ENCODE measurements at regions not wholly inside any gene's neighbourhood (a gene's known extent, or its start where the extent isn't known, plus 50 kb on each side); places are given as distances from the start of the nearest gene placed in this dataset.
"Not testable (repeated sequence)": the region's sequence is repeated elsewhere in the genome, so short reads cannot be mapped to it uniquely, and the experiment has no call there.

DNA sequence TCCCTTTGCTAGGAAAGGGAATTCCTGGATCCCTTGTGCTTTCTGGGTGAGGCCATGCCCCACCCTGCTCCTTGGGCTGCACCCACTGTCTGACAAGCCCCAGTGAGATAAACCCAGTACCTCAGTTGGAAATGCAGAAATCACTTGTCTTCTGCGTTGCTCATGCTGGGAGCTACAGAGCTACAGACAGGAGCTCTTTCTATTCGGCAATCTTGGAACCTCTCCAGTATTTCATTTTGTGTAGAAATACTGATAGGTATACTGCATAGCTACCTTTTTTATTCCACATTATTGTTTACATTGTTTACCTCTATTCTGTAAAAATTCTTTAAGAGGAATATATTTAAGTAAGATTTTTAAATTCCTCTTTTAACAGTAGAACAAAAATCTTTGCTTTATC lies 302.5 kb upstream of the SLITRK5 start:
- ATAC-seq = no peak

DNA sequence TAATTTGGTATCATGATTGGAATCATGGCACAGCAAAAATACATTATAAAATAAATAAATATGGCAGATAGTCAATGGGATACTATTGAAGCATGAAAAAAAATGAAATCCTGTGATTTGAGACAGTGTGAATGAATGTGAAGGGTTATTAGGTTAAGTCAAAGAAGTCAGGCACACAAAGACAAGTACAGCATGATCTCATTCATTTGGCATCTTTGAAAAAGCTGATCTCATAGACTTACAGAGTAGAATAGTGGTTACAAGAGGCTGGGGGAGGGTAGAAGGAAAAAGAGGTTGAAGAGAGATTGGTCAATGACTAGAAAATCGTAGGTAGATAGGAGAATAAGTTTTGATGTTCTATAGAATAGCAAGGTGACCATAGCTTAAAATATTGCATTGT lies 295.1 kb upstream of the SLITRK5 start:
- ATAC-seq = no peak

DNA sequence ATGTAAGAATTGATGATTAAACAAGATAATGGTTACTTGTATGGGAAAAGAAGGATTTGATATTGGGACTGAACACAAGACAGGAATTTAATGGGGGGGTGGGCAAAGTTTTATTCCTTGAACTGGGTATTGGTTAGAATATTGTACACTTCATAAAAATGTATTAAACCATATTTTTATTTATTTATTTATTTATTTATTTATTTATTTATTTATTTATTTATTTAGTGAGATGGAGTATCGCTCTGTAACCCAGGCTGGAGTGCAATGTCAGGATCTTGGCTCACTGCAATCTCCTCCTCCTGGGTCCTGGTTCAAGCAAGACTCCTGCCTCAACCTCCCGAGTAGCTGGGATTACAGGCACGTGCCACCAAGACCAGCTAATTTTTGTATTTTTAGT lies 287.1 kb upstream of the SLITRK5 start:
- no peak for ATAC-seq

GRCh38 chr13:87393358-87393757 lies 277.8 kb upstream of the SLITRK5 start:
- no peak for ATAC-seq

DNA sequence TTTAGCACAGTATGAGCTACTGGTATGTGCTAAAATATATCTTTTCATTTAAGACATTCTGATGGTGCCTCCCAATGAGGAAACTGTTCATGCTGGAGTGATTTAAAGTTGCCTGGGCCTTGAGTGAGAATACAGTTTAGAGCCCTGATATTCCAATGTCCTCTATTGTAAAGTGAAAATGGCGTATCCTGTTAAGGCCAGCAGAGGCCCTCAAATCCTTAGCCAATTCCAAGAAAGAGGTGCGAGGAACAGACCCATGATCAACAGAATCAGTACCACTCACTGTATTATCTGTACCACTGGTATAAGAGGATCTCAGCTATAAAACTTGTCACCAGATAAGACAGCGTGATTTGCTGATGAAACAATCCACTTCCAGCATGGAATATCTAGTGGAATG lies 273.1 kb upstream of the SLITRK5 start:
- ATAC-seq = no peak

GRCh38 chr13:87403748-87404432 lies 267.3 kb upstream of the SLITRK5 start:
- no peak for ATAC-seq

GRCh38 chr13:87426742-87427141 lies 244.4 kb upstream of the SLITRK5 start:
- ATAC-seq = no peak

DNA sequence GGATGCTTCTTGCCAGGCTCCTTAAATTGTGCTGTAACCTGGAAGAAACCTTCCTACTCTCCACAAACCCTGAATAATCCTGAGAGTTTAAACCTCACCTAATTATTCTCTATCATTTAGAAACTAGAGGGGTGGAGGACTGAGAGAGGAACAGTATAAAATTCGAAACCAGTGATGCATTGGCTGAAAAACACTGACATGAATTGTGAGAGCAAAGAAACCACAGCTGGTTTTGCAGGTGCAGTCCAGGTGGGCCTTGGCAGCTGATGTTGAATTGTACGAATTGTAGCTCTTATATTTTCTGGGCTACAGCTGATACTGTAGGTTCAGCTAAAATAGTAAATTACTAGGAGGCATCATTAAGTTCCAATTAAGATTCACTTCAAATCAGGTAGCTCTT lies 227.0 kb upstream of the SLITRK5 start:
- ATAC-seq = no peak

DNA sequence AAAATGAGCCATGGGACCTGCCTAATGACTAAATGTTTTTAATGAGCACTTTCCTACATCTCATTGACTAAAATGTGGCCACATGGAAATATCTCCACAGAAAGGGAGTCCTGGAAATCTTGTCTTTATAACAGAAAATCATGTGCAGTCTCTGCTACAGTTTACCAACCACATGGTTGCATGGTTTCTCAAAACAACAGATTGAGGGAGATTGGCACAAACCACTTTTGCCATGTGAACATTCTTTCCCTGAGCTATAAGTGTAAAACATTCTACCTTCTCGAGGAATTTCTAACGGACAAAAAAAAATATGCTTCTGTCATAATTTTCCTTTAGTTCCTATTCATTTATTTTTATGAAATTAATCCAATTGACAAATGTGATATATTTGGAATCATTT lies 218.9 kb upstream of the SLITRK5 start:
- no peak for ATAC-seq

GRCh38 chr13:87453244-87453643 lies 217.9 kb upstream of the SLITRK5 start:
- ATAC-seq = no peak

DNA sequence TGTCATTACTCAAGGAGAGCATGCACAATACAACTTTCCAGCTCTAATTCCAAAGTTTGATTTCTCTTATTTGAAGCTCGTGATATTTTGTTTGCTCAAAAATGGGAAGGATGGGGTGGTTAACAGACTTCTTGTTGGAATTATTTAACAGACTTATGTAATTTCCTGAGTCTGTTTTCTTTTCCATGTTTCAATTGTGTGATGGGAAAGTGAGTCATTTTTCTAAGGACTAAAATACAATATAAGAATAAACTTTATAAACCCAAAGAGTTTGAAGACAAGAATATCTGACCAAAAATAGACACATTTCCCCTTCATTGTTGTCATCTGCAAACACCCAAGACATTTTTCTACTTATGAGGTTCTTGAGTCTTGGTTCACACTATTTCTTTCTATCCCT lies 211.8 kb upstream of the SLITRK5 start:
- no peak for ATAC-seq

DNA sequence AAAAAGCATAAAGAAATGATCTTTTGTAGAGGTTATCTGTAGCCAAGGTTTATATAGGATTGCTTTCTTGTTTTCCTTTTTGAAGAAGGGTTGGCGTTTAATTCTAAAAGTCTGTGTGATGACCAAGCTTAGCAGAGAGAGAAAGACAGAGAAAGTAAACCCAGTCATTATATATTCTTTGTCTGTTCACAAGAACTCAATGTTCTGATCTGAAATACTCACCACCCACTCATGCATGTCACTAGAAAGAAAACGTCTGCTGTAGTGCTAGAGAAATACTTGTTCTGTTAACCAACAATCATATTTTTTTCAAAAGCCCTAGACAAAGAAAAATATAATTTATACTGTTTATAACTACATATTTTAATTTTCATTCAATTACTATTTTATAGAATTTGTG lies 173.7 kb upstream of the SLITRK5 start:
- no peak for ATAC-seq

GRCh38 chr13:87498681-87499080 lies 172.5 kb upstream of the SLITRK5 start:
- ATAC-seq = no peak

DNA sequence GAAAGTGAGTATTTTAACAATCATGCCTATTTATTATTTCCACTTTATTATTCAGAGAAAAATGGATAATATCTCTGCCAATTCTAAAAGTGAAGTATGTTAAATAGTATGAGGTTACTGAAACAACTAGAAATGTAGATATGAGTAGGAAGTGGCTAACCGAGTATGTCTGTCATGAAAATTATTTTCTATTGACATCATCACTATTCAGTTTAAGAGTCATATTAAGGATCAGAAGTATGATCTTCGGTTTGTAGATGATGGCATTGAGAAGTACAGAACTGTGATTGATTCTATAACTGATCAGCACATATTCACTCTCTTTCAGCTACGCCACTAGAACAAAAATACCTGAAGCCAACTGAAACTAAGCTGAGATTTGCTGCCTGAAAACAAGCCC lies 146.4 kb upstream of the SLITRK5 start:
- ATAC-seq = no peak

DNA sequence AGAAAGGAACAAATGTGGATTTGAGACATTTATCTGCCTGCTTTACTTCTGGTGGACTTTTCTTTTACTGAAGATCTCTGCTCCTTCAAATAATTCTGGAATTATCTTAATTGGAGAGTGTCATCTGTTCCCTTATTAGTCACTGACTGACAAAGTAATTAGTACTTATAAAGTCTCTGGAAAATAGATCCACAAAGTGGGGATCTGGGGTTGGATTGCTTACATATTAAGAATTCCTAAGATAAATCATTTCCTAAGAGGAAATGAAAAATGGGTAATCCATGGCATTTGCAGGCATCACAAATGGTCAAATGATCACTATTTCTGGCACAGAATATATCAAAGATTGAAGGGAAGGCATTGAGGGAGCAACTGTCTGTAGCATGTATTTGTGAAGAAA lies 137.4 kb upstream of the SLITRK5 start:
- ATAC-seq = no peak

- no peak for ATAC-seq
Observed at GRCh38 chr13:87535911-87536310, 135.3 kb upstream of the SLITRK5 start.

DNA sequence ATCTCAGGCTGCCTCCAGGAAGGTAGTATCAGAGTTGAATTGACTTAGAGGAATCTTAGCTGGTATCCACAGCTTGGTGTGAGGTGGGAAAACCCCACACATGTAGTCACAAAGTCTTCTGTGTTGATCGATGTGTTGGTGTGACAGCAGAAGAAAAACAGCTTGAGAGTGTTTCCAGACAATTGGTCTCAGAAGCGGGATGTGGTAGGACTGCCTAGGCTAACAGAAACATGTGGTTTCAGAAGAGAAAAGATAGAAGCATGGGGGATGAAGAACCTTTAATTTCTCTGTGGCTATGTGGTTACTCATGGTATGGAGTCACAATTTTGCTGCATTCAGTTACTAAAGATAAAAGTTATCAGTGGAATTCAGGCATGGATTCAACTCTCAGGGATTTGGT lies 134.7 kb upstream of the SLITRK5 start:
- ATAC-seq = no peak

GRCh38 chr13:87536899-87537298 lies 134.3 kb upstream of the SLITRK5 start:
- ATAC-seq = no peak

DNA sequence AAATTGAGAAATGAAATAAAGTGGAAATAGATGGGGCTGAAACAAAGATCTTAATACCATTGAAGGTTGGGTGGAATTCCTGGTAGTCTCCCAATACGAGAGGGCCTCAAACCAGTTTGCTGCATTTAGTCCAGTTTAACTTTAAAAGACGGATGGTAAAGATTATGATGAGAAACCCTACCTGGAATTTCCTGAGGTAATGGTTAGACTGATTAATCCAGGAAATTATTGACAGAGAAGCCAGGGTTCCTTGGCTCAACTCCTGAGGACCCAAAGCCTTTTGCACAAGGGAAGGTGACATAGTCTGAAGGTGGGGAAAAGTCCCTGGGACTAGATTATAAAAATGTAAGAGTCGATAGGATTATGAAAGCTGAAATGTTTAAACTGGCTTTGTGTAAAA lies 133.2 kb upstream of the SLITRK5 start:
- no peak for ATAC-seq

GRCh38 chr13:87538366-87539052 lies 132.7 kb upstream of the SLITRK5 start:
- no peak for ATAC-seq

- no peak for ATAC-seq
Observed at GRCh38 chr13:87553142-87553541, 118.0 kb upstream of the SLITRK5 start.

DNA sequence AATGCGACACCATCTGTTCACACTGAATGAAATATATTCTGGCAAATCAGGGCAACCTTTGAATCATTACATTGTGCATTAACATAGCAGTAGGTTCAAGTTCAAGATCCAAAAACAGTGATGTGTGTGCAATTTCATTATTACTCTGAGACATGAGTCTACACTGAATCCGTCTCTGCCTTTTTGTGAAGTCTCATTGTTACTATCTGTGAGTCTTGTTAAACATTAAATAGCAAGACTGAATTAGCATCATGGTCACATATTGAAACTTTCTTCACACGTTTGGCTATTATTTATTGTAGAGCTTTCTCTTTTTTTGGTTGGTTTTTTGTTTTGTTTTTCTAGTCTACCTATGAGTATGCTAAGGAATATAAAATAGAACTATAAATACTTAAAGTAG lies 117.1 kb upstream of the SLITRK5 start:
- no peak for ATAC-seq

DNA sequence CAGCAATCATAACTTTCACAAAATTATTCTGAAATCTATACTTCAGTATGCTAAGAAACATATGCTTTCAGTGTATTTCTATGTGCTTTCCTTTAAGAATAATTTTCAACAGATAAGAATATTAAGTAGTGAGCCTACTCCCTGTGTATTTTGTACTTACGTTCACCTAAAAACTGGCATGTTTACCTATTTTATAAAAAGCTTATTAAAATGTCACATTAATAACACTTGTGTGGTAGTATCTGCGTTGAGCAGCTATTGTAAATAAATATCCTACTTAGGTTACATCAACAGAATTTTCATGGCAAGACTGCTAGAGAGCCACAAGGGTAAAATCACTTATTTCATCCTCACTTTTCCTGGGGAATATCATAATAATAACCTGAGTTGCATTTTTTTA lies 113.4 kb upstream of the SLITRK5 start:
- ATAC-seq = no peak

GRCh38 chr13:87561580-87561979 lies 109.6 kb upstream of the SLITRK5 start:
- ATAC-seq = not testable (repeated sequence)

DNA sequence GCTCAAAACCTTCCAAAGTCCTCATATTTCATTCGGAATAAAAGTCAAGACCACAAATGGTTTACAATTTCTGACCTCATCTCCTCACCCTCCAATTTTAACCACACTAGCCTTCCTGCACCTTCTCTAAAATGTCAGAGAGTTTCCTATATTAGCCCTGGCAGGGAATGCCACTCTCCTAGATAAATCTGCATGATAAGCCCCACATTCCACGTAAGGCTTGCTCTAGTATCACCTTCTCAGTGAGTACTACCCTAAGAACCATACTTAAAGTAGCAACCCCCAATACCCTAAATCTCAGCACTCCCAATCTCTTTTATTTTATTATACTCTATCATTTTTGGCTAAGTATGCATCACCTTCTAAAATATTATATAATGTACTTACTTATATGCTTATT lies 100.5 kb upstream of the SLITRK5 start:
- no peak for ATAC-seq
